ENCODE measurements at regions not wholly inside any gene's neighbourhood (a gene's known extent, or its start where the extent isn't known, plus 50 kb on each side); places are given as distances from the start of the nearest gene placed in this dataset.

DNA sequence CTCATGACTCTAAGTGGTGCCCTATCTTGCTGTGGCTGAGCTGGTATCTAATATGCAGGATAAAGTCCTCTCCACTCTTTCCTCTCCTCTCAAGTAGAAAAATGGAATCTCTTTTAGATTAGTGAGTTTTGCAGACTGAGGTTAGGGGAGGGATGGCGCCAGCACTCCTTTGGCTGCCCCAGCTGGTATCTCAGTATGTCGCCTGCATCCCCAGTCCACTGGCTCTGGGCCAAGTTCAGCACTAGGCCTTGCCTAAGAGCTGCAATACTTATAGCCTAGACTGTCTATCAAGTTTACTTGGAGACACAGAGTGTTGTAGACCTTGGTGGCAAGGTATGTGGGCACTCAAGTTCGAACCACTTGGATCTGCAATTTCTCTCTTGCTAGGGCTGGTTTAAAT lies 351.3 kb downstream of the NAP1L3 start:
- Mint-ChIP-seq H3K27ac (ENCODE audit: unreplicated experiment) (no peak overlapping the region), H3K9me3 (ENCODE audit: unreplicated experiment) (no peaks in the 10 kb centered on the region)
- no peak for FAIRE-seq

DNA sequence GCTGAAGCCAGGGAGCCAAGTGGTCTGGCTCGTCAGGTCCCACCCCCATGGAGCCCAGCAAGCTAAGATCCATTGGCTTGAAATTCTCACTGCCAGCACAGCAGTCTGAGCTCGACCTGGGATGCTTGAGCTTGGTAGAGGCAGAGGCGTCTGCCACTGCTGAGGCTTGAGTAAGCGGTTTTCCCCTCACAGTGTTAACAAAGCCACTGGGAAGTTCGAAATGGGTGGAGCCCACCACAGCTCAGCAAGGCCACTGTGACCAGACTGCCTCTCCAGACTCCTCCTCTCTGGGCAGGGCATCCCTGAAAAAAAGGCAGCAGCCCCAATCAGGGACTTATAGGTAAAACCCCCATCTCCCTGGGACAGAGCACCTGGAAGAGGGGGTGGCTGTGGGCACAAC lies 353.8 kb downstream of the NAP1L3 start:
- H3K4me1 ChIP-seq (ENCODE audit: insufficient read depth, low read length) = no peaks in the 10 kb centered on the region
- H3K27ac ChIP-seq (ENCODE audit: low read depth, low read length) = no peak overlapping the region
- H4K20me1 ChIP-seq (ENCODE audit: insufficient read depth, low read length) = no peaks in the 10 kb centered on the region
- Mint-ChIP-seq H3K27me3 (ENCODE audit: low read depth, unreplicated experiment) (no peaks in the 10 kb centered on the region), H3K9me3 (ENCODE audit: unreplicated experiment) (no peaks in the 10 kb centered on the region), H3K36me3 (ENCODE audit: low read depth, unreplicated experiment) (no peaks in the 10 kb centered on the region), H3K27ac (ENCODE audit: unreplicated experiment) (no peak overlapping the region), H3K4me3 (ENCODE audit: unreplicated experiment) (no peak overlapping the region), H3K4me1 (ENCODE audit: low read depth, unreplicated experiment) (no peaks in the 10 kb centered on the region)
- H3K9ac ChIP-seq (ENCODE audit: low read length) = no peak overlapping the region
- H3K27me3 ChIP-seq (ENCODE audit: insufficient read depth, low read length) = no peaks in the 10 kb centered on the region
- H3K4me2 ChIP-seq (ENCODE audit: low read length) = no peak overlapping the region
- H3K9me3 ChIP-seq (ENCODE audit: insufficient read depth, low read depth, low read length) = no peaks in the 10 kb centered on the region
- no peak overlapping the region for H3K4me3 ChIP-seq (ENCODE audit: insufficient read depth, low read depth, low read length)
- H2AFZ ChIP-seq (ENCODE audit: low read depth, low read length) = no peak overlapping the region
- DNase-seq (ENCODE audit: low read depth) (no peak), FAIRE-seq (no peak)
- H3K36me3 ChIP-seq (ENCODE audit: insufficient read depth, low read length) = no peaks in the 10 kb centered on the region
- H3K79me2 ChIP-seq (ENCODE audit: insufficient read depth, low read length) = no peaks in the 10 kb centered on the region
- no peak for TF ChIP-seq CTCF (IDR thresholded peaks at IDR 0.05; ENCODE audit: insufficient read depth, low read depth, low read length)
- no peak for TF ChIP-seq EZH2 (IDR thresholded peaks at IDR 0.05; ENCODE audit: insufficient read depth, low read length)

More for the DNA sequence above, 351.3 kb downstream of the NAP1L3 start:
- H3K27me3 ChIP-seq (ENCODE audit: insufficient read depth, low read length) = no peaks in the 10 kb centered on the region
- no peaks in the 10 kb centered on the region for H3K27me3 Mint-ChIP-seq (ENCODE audit: low read depth, unreplicated experiment)
- H3K4me1 ChIP-seq (ENCODE audit: insufficient read depth, low read length) = no peaks in the 10 kb centered on the region
- no peak overlapping the region for H3K9ac ChIP-seq (ENCODE audit: low read length)
- H4K20me1 ChIP-seq (ENCODE audit: insufficient read depth, low read length) = no peaks in the 10 kb centered on the region
- no peak overlapping the region for H3K4me2 ChIP-seq (ENCODE audit: low read length)
- no peak overlapping the region for H3K4me3 ChIP-seq (ENCODE audit: insufficient read depth, low read depth, low read length)
- no peak for TF ChIP-seq CTCF (IDR thresholded peaks at IDR 0.05; ENCODE audit: insufficient read depth, low read depth, low read length)
- no peak for TF ChIP-seq EZH2 (IDR thresholded peaks at IDR 0.05; ENCODE audit: insufficient read depth, low read length)
- H3K9me3 ChIP-seq (ENCODE audit: insufficient read depth, low read depth, low read length) = no peaks in the 10 kb centered on the region
- no peak overlapping the region for H3K4me3 Mint-ChIP-seq (ENCODE audit: unreplicated experiment)
- no peak overlapping the region for H2AFZ ChIP-seq (ENCODE audit: low read depth, low read length)
- no peaks in the 10 kb centered on the region for H3K79me2 ChIP-seq (ENCODE audit: insufficient read depth, low read length)
- H3K4me1 Mint-ChIP-seq (ENCODE audit: low read depth, unreplicated experiment) = no peaks in the 10 kb centered on the region
- no peaks in the 10 kb centered on the region for H3K36me3 Mint-ChIP-seq (ENCODE audit: low read depth, unreplicated experiment)
- H3K36me3 ChIP-seq (ENCODE audit: insufficient read depth, low read length) = no peaks in the 10 kb centered on the region
- DNase-seq (ENCODE audit: low read depth) = no peak
- no peak overlapping the region for H3K27ac ChIP-seq (ENCODE audit: low read depth, low read length)

All from astrocyte (in vitro differentiated cells and primary cell).